GM13976 (cell line): ENCODE measurements at regions not wholly inside any gene's neighbourhood (a gene's known extent, or its start where the extent isn't known, plus 50 kb on each side); places are given as distances from the start of the nearest gene placed in this dataset.

Experiments used
- DNase-seq: peaks from one replicate; pipeline ENCODE4 v3.0.0; 2012; ENCODE audit warnings: low spot score
- in situ Hi-C: fragments of 300-500 bp; cut with MboI; formaldehyde crosslinking; loops from one replicate; pipeline ENCODE4 v1.12.0; 2022; ENCODE audit warnings: low sequenced_read_pairs, mixed read lengths, inconsistent platforms; ENCODE audit not compliant: unreplicated experiment
- TF ChIP-seq, protein P1 (sequence below): IDR thresholded peaks from 2 replicates; pipeline ENCODE4 v1.5.1; 2012; ENCODE audit warnings: borderline replicate concordance, mild to moderate bottlenecking; ENCODE audit not compliant: insufficient read depth; ENCODE audit errors: extremely low read depth, missing control alignments, control extremely low read depth

DNA sequence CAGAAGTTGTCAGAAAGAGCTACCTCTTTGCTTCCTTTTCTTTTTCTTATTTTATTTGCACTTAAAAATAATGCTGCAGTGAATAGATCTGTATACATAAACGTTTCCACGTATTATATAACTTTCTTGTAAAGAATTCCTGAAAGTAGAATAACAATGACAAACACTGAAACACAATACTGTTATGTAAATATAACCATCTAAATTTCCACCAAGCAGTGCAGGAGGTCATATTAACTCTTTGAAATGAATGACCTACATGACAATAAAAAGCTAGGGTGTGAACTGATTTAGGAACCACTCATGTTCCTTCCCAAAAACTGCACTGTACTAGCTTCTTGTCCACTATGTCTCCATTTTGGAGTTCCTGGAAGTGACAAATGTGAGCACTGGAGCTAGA lies 85.8 kb downstream of the COX18 start:
- in situ Hi-C loops = no loop called here
- TF ChIP-seq, protein P1, sequence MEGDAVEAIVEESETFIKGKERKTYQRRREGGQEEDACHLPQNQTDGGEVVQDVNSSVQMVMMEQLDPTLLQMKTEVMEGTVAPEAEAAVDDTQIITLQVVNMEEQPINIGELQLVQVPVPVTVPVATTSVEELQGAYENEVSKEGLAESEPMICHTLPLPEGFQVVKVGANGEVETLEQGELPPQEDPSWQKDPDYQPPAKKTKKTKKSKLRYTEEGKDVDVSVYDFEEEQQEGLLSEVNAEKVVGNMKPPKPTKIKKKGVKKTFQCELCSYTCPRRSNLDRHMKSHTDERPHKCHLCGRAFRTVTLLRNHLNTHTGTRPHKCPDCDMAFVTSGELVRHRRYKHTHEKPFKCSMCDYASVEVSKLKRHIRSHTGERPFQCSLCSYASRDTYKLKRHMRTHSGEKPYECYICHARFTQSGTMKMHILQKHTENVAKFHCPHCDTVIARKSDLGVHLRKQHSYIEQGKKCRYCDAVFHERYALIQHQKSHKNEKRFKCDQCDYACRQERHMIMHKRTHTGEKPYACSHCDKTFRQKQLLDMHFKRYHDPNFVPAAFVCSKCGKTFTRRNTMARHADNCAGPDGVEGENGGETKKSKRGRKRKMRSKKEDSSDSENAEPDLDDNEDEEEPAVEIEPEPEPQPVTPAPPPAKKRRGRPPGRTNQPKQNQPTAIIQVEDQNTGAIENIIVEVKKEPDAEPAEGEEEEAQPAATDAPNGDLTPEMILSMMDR = no peak
- no peak for DNase-seq

DNA sequence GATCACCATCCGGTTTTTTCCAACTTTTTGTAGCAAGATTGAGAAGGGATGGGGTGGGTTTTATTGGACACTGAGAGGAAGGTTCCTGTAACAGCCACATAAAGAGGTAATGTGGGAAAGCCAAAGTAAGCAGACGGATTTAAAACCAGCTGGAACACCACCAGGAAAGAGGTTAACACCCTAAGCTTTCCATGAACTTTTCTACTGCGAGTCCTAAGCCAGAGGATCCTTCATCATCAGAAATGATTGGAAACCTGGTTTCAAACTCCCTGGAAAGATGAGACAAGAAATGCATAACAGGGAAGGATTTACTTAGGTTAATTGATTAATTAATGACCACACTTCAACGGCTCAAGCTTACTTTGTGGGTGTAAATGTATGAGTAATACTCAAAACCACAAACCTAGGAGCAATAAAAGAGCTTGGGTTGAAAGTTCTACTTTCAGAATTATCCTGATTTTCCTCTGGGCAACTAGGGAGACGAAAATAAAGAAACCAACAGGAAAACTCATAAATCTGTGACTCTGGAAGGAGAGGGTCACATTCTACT lies 91.5 kb downstream of the COX18 start:
- TF ChIP-seq, protein P1 = no peak
- in situ Hi-C loops = no loop called here
- no peak for DNase-seq

DNA sequence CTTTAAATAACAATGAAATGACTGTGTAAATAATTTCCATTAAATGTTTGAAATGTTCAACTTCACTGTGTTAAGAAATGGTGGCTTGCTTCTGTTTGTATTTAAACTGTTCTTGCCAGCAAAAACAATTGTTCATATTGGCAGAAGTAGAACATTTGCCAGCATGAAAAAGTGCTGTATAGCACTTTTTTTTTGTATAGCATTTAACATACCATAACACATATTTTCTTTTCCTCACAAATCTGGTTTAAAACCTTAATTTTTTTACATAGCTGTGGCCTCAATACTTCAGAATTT lies 94.1 kb downstream of the COX18 start:
- no peak for DNase-seq
- in situ Hi-C loops = no loop called here
- TF ChIP-seq, protein P1 = no peak

DNA sequence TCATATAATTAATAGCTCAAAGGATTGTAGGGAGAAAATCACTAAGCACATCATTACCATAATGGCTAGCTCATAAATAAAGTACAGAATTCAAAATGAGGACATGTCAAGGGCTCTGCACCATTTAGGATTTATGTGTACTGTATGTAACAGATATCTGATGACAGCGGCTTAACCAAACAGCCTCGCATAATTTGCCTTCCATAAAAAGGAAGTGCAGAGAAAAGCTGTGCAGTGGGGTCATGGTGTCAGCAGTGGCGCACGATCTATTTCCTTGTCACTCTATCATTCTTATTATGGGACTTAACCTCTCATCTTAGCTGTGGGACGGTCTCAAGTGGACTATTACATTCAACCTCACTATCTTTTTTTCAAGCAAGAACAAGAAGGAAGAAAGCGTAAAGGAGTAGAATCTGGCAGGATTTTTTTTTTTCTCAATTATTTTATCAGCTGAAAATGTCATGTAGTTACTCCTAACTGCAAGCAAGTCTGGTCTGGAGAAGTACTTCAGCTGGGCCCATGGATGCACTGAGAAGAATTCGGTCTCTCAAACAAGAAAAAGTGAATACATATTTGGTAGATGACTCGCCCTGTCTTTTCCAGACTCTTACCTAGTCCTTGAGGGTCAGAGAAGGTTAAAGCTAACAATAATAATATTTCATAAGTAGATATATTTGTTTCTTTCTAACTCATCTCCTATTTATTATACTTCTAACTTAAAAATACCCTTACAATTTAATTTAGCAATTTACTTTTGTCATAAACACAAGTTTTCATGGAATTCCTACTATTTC lies 94.6 kb downstream of the COX18 start:
- no peak for DNase-seq
- TF ChIP-seq, protein P1 = no peak

DNA sequence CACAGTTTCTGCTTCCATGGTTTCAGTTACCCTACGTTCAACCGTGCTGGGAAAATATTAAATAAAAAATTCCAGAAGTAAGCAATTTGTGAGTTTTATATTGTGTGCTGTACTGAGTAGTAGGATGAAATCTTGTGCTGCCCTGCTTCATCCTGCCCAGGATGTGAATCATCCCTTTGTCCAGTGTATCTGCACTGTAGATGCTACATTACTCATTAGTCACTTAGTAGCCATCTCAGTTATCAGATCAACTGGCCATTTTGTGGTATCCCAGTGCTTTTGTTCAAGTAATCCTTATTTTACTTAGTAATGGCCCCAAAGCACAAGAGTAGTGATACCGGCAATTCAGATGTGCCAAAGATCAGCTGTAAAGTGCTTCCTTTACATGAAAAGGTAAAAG lies 97.9 kb downstream of the COX18 start:
- TF ChIP-seq, protein P1 = no peak
- in situ Hi-C loops = no loop called here
- no peak for DNase-seq

More for the DNA sequence above, 94.6 kb downstream of the COX18 start:
- in situ Hi-C loops = no loop called here

DNA sequence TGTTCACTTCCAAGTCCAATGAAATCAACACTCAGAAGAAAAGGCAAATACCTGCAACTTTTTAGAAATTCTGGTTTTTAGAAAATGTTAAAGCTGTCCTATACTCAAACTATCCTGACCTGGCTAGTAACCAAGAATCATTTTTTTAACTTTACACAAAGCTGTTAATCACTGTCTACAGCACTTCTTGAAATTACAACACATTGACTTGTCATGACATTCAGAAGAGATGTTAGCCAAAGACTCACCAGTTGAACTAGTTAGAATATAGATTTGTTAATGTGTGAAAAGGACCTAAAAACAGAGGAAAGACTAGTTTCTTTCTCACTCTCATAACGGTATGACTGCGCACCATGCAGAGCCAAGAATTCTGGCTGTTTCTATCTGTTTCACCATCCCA lies 98.8 kb downstream of the COX18 start:
- TF ChIP-seq, protein P1 = no peak
- DNase-seq = no peak
- in situ Hi-C loops = no loop called here

DNA sequence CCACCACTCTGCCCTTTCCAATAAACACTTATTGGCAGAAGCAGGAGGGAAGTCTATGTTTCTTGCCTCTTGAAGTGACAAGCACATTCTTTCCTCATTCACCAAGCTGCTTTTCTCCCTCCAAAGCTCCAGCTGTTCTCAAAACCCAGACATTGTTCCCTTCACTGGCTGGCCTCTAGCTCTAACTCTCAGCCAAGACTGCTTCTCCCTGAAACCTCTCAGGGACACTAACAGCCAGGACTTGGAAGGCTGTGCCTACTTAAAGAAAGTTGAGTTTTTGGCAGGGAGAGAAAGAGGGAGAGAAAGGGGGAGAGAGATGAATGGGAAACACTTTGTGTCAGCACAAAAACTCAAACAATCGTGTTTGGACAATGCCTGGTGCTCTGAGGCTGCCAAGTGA lies 99.5 kb downstream of the COX18 start:
- TF ChIP-seq, protein P1 = no peak
- no peak for DNase-seq
- in situ Hi-C loops = no loop called here
